Testis (tissue), 2 donors: ENCODE measurements at regions not wholly inside any gene's neighbourhood (a gene's known extent, or its start where the extent isn't known, plus 50 kb on each side); places are given as distances from the start of the nearest gene placed in this dataset.

Experiments
- CTCF ChIP-seq, 3 experiments: fragments of 450-650 bp in 2 of 3; fragments of 200-600 bp in 1 of 3; sonication (generic) in 1 of 3; IDR thresholded peaks; one replicate each; pipeline ENCODE4 v1.5.1; 2016 to 2019; ENCODE audit warnings: antibody characterized with exemption in 3 of 3, mild to moderate bottlenecking in 2 of 3, moderate library complexity in 1 of 3
- POLR2A ChIP-seq: fragments of 450-650 bp; IDR thresholded peaks from one replicate; pipeline ENCODE4 v1.6.1; 2017; ENCODE audit warnings: antibody characterized with exemption, mild to moderate bottlenecking, moderate library complexity

GRCh38 chr16:35596467-35596866, 2137.1 kb downstream of the TP53TG3F start:
- TF ChIP-seq CTCF (IDR thresholded peaks at IDR 0.05) (no peak), POLR2A (no peak)
